ENCODE measurements at regions not wholly inside any gene's neighbourhood (a gene's known extent, or its start where the extent isn't known, plus 50 kb on each side); places are given as distances from the start of the nearest gene placed in this dataset.

- no peak for TF ChIP-seq RCOR1 (IDR thresholded peaks at IDR 0.05; ENCODE audit: insufficient replicate concordance, low read length)
- TF ChIP-seq FOS (IDR thresholded peaks at IDR 0.05; ENCODE audit: low read depth, low read length): no peak
- TF ChIP-seq MAFK (IDR thresholded peaks at IDR 0.05; ENCODE audit: low read depth, low read length): 0 out of 2 replicates have a peak, but pooled peaks have one; percentile 23
- Histone ChIP-seq H2BK5ac (ENCODE audit: low read depth, low read length, poor library complexity, severe bottlenecking) (no peak overlapping the region), H3K79me1 (ENCODE audit: low read depth in 1 of 2, low read length in 2 of 2) (no peaks in the 10 kb centered on the region), H4K8ac (ENCODE audit: low read depth in 2 of 2, low read length in 2 of 2) (no peak overlapping the region), H2AFZ (replicated peaks; ENCODE audit: low read length, poor library complexity) (no peak overlapping the region), H4K20me1 (ENCODE audit: insufficient read depth, low read length) (no peaks in the 10 kb centered on the region), H2AK9ac (replicated peaks; ENCODE audit: low read depth, low read length, poor library complexity) (no peak overlapping the region), H3K14ac (replicated peaks; ENCODE audit: low read depth, low read length) (no peak overlapping the region), H3K27me3 (ENCODE audit: control insufficient read depth, insufficient read depth, low read length) (no peaks in the 10 kb centered on the region), H3K4ac (ENCODE audit: low read depth, low read length) (no peak overlapping the region), H2BK15ac (ENCODE audit: low read depth, low read length) (no peak overlapping the region), H2BK120ac (ENCODE audit: low read depth, low read length) (no peak overlapping the region), H3K9ac (ENCODE audit: low read depth, low read length) (no peak overlapping the region), H3K4me3 (ENCODE audit: insufficient read depth, low read depth, low read length) (no peak overlapping the region), H3K9me3 (ENCODE audit: control insufficient read depth, insufficient read depth, low read length) (no peaks in the 10 kb centered on the region), H3K4me1 (ENCODE audit: control insufficient read depth, insufficient read depth, low read length) (no peaks in the 10 kb centered on the region), H4K91ac (ENCODE audit: insufficient read depth, low read depth, low read length) (no peak overlapping the region), H3K23ac (ENCODE audit: low read depth, low read length) (no peak overlapping the region), H3K4me2 (ENCODE audit: low read depth, low read length) (no peak overlapping the region), H4K5ac (ENCODE audit: low read depth, low read length) (no peak overlapping the region), H2AK5ac (ENCODE audit: low read depth, low read length) (no peak overlapping the region), H3K27ac (ENCODE audit: insufficient read depth, low read length) (no peak overlapping the region), H3K56ac (ENCODE audit: extremely low read depth, insufficient read depth, low read length) (no peak overlapping the region), H2BK20ac (ENCODE audit: low read depth, low read length) (no peak overlapping the region), H3K36me3 (ENCODE audit: control insufficient read depth, insufficient read depth, low read length) (no peaks in the 10 kb centered on the region), H3K18ac (ENCODE audit: low read depth, low read length) (no peak overlapping the region), H3K9me1 (ENCODE audit: insufficient read depth, low read length) (no peaks in the 10 kb centered on the region)
- CTCF ChIA-PET: no interaction called here
- POLR2A ChIA-PET (ENCODE audit: unreplicated experiment): no interaction called here
- ATAC-seq (ENCODE audit: low read depth) (no peak), DNase-seq (no peak)
- intact Hi-C loops (cut with micrococcal nuclease): no loop called here
- no CpG with 5 or more reads among the region's 4 CpGs for WGBS, 2 experiments (ENCODE audit: extremely low coverage in 2 of 2, insufficient read length in 1 of 2)
- in situ Hi-C loops (cut with MboI; ENCODE audit: low sequenced_read_pairs): no loop called here
- dilution Hi-C loops (cut with HindIII; ENCODE audit: low sequenced_read_pairs, unreplicated experiment): no loop called here
- no TSS peak for BruUV-seq (replicated peaks)
These were observed 176.8 kb downstream of the BMP2 start for GRCh38 chr20:6944292-6944691.
